Gastroesophageal sphincter (tissue), 3 donors: ENCODE measurements at regions not wholly inside any gene's neighbourhood (a gene's known extent, or its start where the extent isn't known, plus 50 kb on each side); places are given as distances from the start of the nearest gene placed in this dataset.

ENCODE experiments used
- EP300 ChIP-seq: sonication (generic); formaldehyde crosslinking; IDR thresholded peaks from one replicate; pipeline ENCODE4 v1.6.1; 2017; ENCODE audit warnings: antibody characterized with exemption, mild to moderate bottlenecking
- POLR2A ChIP-seq, 2 donors: fragments of 450-650 bp; IDR thresholded peaks; one replicate each; pipeline ENCODE4 v1.6.1; 2017; ENCODE audit warnings: antibody characterized with exemption in 2 of 2, mild to moderate bottlenecking in 2 of 2, moderate library complexity in 1 of 2
- TF ChIP-seq, protein P1 (sequence below), 4 experiments: fragments of 200-600 bp in 2 of 4; fragments of 450-650 bp in 2 of 4; sonication (generic) in 1 of 4; IDR thresholded peaks; one replicate each; pipeline ENCODE4 v1.5.1; 2017 to 2019; ENCODE audit warnings: antibody characterized with exemption in 4 of 4, mild to moderate bottlenecking in 2 of 4, moderate library complexity in 2 of 4

DNA sequence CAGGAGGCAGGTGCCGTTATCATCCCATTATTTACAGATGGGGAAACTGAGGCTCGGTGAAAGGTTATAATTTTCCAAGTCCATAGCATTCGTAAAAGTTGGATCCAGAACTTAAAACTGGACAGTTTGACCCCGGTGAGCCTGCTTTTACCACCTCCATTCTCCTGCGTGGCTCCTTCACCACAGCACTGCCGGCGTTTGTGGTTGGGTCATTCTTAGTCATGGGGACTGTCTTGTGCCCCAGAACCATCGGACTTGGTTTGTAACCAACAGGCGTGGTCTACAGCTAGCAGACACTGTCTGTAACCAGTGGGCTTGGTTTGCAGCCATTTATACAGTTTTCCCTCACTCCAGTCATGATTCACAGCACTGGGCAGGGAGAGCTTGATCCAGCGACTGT is 511.3 kb downstream of the NPHP4 start:
- TF ChIP-seq POLR2A (IDR thresholded peaks at IDR 0.05) = no peak
- no peak for TF ChIP-seq EP300
- TF ChIP-seq, protein P1, sequence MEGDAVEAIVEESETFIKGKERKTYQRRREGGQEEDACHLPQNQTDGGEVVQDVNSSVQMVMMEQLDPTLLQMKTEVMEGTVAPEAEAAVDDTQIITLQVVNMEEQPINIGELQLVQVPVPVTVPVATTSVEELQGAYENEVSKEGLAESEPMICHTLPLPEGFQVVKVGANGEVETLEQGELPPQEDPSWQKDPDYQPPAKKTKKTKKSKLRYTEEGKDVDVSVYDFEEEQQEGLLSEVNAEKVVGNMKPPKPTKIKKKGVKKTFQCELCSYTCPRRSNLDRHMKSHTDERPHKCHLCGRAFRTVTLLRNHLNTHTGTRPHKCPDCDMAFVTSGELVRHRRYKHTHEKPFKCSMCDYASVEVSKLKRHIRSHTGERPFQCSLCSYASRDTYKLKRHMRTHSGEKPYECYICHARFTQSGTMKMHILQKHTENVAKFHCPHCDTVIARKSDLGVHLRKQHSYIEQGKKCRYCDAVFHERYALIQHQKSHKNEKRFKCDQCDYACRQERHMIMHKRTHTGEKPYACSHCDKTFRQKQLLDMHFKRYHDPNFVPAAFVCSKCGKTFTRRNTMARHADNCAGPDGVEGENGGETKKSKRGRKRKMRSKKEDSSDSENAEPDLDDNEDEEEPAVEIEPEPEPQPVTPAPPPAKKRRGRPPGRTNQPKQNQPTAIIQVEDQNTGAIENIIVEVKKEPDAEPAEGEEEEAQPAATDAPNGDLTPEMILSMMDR (IDR thresholded peaks at IDR 0.05) = no peak
